Kidney epithelial cell (primary cell): ENCODE measurements at regions not wholly inside any gene's neighbourhood (a gene's known extent, or its start where the extent isn't known, plus 50 kb on each side); places are given as distances from the start of the nearest gene placed in this dataset.

ENCODE experiments used
- DNase-seq: peaks from one replicate; pipeline ENCODE4 v3.0.0-alpha.2; 2010; ENCODE audit warnings: low read depth
- H3K27me3 ChIP-seq: 2 replicates; pipeline ENCODE4 v1.6.0; 2011; ENCODE audit warnings: low read length; ENCODE audit not compliant: control insufficient read depth, insufficient read depth
- H3K36me3 ChIP-seq: 2 replicates; pipeline ENCODE4 v1.5.1; 2011; ENCODE audit warnings: low read length; ENCODE audit not compliant: control insufficient read depth, insufficient read depth
- H3K4me3 ChIP-seq: 2 replicates; pipeline ENCODE4 v1.5.1; 2011; ENCODE audit warnings: low read depth, mild to moderate bottlenecking, control low read depth, low read length
- CTCF ChIP-seq: IDR thresholded peaks from 2 replicates; pipeline ENCODE4 v1.5.1; 2011; ENCODE audit warnings: mild to moderate bottlenecking, moderate library complexity, low read length, control low read depth, inconsistent platforms; ENCODE audit not compliant: insufficient read depth, poor library complexity, severe bottlenecking

- Histone ChIP-seq H3K4me3 (no peak overlapping the region), H3K27me3 (peaks cover 11% of the 10 kb centered on the region), H3K36me3 (no peaks in the 10 kb centered on the region)
- DNase-seq = no peak
- TF ChIP-seq CTCF = no peak
These were observed 103.9 kb upstream of the AFDN start for GRCh38 chr6:167722634-167723309.

- no peak overlapping the region for H3K4me3 ChIP-seq
- no peak for DNase-seq
- H3K36me3 ChIP-seq = no peaks in the 10 kb centered on the region
- no peak for TF ChIP-seq CTCF
- peaks cover 6% of the 10 kb centered on the region for H3K27me3 ChIP-seq
These were observed 100.6 kb upstream of the AFDN start for GRCh38 chr6:167726043-167726621.

GRCh38 chr6:167730441-167730840 is 96.3 kb upstream of the AFDN start:
- Histone ChIP-seq H3K36me3 (no peaks in the 10 kb centered on the region), H3K4me3 (no peak overlapping the region), H3K27me3 (peaks cover 3% of the 10 kb centered on the region)
- TF ChIP-seq CTCF = no peak
- no peak for DNase-seq

- no peaks in the 10 kb centered on the region for H3K36me3 ChIP-seq
- H3K4me3 ChIP-seq = no peak overlapping the region
- no peak for TF ChIP-seq CTCF
- H3K27me3 ChIP-seq = peaks cover 2% of the 10 kb centered on the region
- DNase-seq = no peak
These were observed 95.5 kb upstream of the AFDN start for GRCh38 chr6:167731216-167731615.

GRCh38 chr6:167731731-167732422 is 94.8 kb upstream of the AFDN start:
- no peaks in the 10 kb centered on the region for H3K36me3 ChIP-seq
- TF ChIP-seq CTCF = no peak
- no peak for DNase-seq

More at GRCh38 chr6:167731731-167732422, 94.8 kb upstream of the AFDN start:
- H3K4me3 ChIP-seq = no peak overlapping the region
- no peaks in the 10 kb centered on the region for H3K27me3 ChIP-seq
